Lower lobe of right lung (tissue), 2 donors: ENCODE measurements at regions not wholly inside any gene's neighbourhood (a gene's known extent, or its start where the extent isn't known, plus 50 kb on each side); places are given as distances from the start of the nearest gene placed in this dataset.

Experiments
- ATAC-seq, 2 donors: fragments of 200-7000 bp; cut with Tn5 transposase; one replicate each; pipeline ENCODE4 v1.9.1; 2020 to 2022; ENCODE audit warnings: mild to moderate bottlenecking in 2 of 2, moderate library complexity in 2 of 2
- DNase-seq: peaks from one replicate; pipeline ENCODE4 v3.0.0-alpha.2; 2020
- H3K27ac ChIP-seq: fragments of 200-600 bp; one replicate; pipeline ENCODE4 v1.8.0; 2022
- H3K27me3 ChIP-seq: fragments of 200-600 bp; one replicate; pipeline ENCODE4 v1.8.0; 2022; ENCODE audit warnings: low read depth
- H3K36me3 ChIP-seq: fragments of 200-600 bp; one replicate; pipeline ENCODE4 v1.8.0; 2022; ENCODE audit warnings: mild to moderate bottlenecking
- H3K4me1 ChIP-seq: fragments of 200-600 bp; one replicate; pipeline ENCODE4 v1.8.0; 2022
- H3K4me3 ChIP-seq: fragments of 200-600 bp; one replicate; pipeline ENCODE4 v1.8.0; 2022; ENCODE audit warnings: mild to moderate bottlenecking
- H3K9me3 ChIP-seq: fragments of 200-600 bp; one replicate; pipeline ENCODE4 v1.8.0; 2022
- intact Hi-C: fragments of 100-400 bp; cut with DNase I; formaldehyde crosslinking; loops from one replicate; pipeline ENCODE4 v1.11.0; 2022
- TF ChIP-seq, protein P1 (sequence below): fragments of 200-600 bp; IDR thresholded peaks from one replicate; pipeline ENCODE4 v1.8.0; 2022; ENCODE audit warnings: antibody characterized with exemption, mild to moderate bottlenecking
- donor health status: DM: no; HTN: yes; CAD: no; lungs with severe emphysema.

DNA sequence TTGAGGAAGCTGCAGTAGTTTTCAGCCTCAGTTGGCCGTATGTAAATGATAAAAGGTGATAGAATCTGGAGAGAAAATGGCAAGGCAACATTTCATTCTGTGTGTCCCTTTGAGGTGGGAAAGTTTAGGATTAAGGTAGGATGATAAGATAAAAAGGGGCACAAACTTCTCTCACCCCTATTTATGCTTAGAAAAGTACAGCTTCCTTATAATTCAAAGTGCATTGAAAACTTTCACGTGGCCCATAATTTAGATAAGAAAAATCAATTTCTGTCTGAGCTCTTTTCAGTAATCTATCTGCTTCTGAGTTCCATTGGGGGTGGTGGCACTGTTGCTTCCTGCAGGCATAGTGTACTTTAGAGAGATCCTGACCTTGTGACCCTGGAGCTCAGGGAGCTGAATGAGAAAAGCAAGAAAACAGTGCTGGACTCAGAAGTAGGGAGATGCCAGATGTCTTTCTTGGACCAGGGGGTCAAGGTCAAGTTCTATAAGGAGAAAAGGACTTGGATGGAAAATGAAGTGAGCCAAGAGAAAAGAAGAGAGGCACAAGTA is 187.3 kb downstream of the NDFIP2 start:
- no peak overlapping the region for H3K4me3 ChIP-seq
- DNase-seq (no peak), ATAC-seq (no peak)
- intact Hi-C loops = no loop called here
- TF ChIP-seq, protein P1, sequence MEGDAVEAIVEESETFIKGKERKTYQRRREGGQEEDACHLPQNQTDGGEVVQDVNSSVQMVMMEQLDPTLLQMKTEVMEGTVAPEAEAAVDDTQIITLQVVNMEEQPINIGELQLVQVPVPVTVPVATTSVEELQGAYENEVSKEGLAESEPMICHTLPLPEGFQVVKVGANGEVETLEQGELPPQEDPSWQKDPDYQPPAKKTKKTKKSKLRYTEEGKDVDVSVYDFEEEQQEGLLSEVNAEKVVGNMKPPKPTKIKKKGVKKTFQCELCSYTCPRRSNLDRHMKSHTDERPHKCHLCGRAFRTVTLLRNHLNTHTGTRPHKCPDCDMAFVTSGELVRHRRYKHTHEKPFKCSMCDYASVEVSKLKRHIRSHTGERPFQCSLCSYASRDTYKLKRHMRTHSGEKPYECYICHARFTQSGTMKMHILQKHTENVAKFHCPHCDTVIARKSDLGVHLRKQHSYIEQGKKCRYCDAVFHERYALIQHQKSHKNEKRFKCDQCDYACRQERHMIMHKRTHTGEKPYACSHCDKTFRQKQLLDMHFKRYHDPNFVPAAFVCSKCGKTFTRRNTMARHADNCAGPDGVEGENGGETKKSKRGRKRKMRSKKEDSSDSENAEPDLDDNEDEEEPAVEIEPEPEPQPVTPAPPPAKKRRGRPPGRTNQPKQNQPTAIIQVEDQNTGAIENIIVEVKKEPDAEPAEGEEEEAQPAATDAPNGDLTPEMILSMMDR = no peak
- H3K36me3 ChIP-seq = no peaks in the 10 kb centered on the region
- no peaks in the 10 kb centered on the region for H3K27me3 ChIP-seq
- H3K4me1 ChIP-seq = no peaks in the 10 kb centered on the region
- H3K27ac ChIP-seq = no peak overlapping the region
- no peaks in the 10 kb centered on the region for H3K9me3 ChIP-seq

- Histone ChIP-seq H3K27me3 (no peaks in the 10 kb centered on the region), H3K4me1 (no peaks in the 10 kb centered on the region), H3K27ac (no peak overlapping the region), H3K36me3 (no peaks in the 10 kb centered on the region), H3K4me3 (no peak overlapping the region), H3K9me3 (no peaks in the 10 kb centered on the region)
- intact Hi-C loops = no loop called here
- TF ChIP-seq, protein P1 = no peak
- ATAC-seq (no peak), DNase-seq (no peak)
Observed at GRCh38 chr13:79667771-79668170, 186.8 kb downstream of the NDFIP2 start.

DNA sequence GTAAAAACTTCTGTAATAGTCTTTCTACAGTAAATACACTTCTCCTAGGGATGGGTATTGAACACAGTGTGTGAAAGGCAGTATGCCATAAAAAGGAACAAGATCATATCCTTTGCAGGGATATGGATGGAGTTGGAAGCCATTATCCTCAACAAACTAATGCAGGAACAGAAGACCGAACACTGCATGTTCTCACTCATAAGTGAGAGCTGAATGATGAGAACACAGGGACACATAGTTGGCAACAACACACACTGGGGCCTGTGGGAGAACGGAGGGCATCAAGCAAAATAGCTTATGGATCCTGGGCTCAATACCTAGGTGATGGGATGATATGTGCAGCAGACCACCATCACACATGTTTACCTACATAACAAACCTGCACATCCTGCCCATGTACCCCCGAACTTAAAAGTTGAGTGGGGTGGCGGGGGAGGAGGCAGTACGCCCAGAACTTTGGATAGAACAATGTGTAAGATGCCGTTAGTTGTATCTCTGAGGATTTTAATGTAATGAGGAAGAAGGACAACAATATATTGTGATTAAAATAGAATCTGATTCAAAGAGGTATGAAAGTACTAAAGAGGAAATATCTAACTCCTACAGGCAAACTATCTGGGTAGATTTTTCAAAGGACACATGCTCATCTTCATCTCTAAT is 183.2 kb downstream of the NDFIP2 start:
- TF ChIP-seq, protein P1 = no peak
- H3K4me3 ChIP-seq = no peak overlapping the region
- intact Hi-C loops = no loop called here
- DNase-seq (no peak), ATAC-seq (no peak)
- H3K27me3 ChIP-seq = no peaks in the 10 kb centered on the region
- no peaks in the 10 kb centered on the region for H3K36me3 ChIP-seq
- no peaks in the 10 kb centered on the region for H3K4me1 ChIP-seq
- no peak overlapping the region for H3K27ac ChIP-seq
- H3K9me3 ChIP-seq = no peaks in the 10 kb centered on the region

DNA sequence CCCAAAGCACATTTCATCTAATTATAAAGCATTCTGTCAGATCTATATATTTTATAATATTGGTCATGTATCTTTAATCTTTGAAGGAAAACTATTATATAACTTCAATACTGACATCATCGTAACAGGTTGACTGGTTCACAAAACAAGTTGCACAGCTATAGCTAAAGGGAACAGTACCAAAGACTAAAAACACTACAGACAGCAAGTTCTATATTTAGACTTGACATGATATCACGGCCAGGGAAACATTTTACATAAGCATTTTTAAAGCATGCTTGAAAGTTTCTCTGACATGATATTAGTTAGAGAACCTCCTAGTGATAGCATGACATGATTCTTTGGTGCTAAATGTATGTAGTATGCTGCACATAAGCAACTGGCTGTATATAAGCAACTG is 182.5 kb downstream of the NDFIP2 start:
- Histone ChIP-seq H3K4me1 (peaks cover 4% of the 10 kb centered on the region), H3K27ac (no peak overlapping the region), H3K4me3 (no peak overlapping the region), H3K9me3 (no peaks in the 10 kb centered on the region), H3K36me3 (no peaks in the 10 kb centered on the region), H3K27me3 (no peaks in the 10 kb centered on the region)
- TF ChIP-seq, protein P1 = no peak
- intact Hi-C loops = no loop called here
- ATAC-seq = no peak
- DNase-seq = no peak

DNA sequence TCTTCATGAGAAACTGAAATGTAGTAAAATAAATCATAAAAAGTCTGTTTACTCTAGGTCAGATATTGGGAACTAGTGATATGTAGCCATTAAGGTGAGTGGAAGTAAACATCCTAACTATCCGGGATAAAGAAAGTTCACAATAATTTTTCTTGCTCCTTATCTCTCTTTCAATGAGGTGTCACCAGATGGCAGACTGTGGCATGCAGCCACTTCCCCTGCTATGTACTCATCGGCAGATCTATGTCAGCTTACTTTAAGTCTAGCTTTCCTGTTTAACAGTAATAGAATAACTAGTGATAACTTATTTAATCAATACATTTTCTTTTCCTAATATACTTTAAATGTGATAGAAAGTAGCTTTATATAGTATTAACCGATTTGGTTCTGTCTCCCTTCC is 181.9 kb downstream of the NDFIP2 start:
- DNase-seq = no peak
- H3K4me3 ChIP-seq = no peak overlapping the region
- H3K36me3 ChIP-seq = no peaks in the 10 kb centered on the region
- no peak overlapping the region for H3K27ac ChIP-seq
- TF ChIP-seq, protein P1 = no peak
- no peaks in the 10 kb centered on the region for H3K27me3 ChIP-seq
- intact Hi-C loops = no loop called here
- peaks cover 7% of the 10 kb centered on the region for H3K4me1 ChIP-seq
- no peak for ATAC-seq
- H3K9me3 ChIP-seq = no peaks in the 10 kb centered on the region
